Activated CD8-positive, alpha-beta T cell treated with anti-CD3 and anti-CD28 coated beads for 36 hours (primary cell): ENCODE measurements at regions not wholly inside any gene's neighbourhood (a gene's known extent, or its start where the extent isn't known, plus 50 kb on each side); places are given as distances from the start of the nearest gene placed in this dataset.

Experiments used
- ATAC-seq: fragments of 200-7000 bp; cut with Tn5 transposase; one replicate; pipeline ENCODE4 v1.10.0; 2021; ENCODE audit warnings: mild to moderate bottlenecking, moderate library complexity
- CTCF ChIA-PET: fragments of 350-600 bp; sonication (Branson Sonifier 250); formaldehyde crosslinking; loops from one replicate; lab custom pipeline; 2021; ENCODE audit warnings: antibody characterized with exemption; lab: Charles Lee
- POLR2A ChIA-PET: fragments of 350-600 bp; sonication (Branson Sonifier 250); formaldehyde crosslinking; loops from one replicate; lab custom pipeline; 2021; ENCODE audit warnings: antibody characterized with exemption; lab: Charles Lee
- DNase-seq: peaks from one replicate; pipeline ENCODE4 v3.0.0-alpha.2; 2020
- H3K27ac Mint-ChIP-seq: one replicate; pipeline ENCODE4 v1.8.0; 2021; ENCODE audit warnings: mild to moderate bottlenecking, mixed read lengths
- H3K27me3 Mint-ChIP-seq: one replicate; pipeline ENCODE4 v1.8.0; 2021; ENCODE audit warnings: mixed read lengths
- H3K36me3 Mint-ChIP-seq: one replicate; pipeline ENCODE4 v1.8.0; 2021; ENCODE audit warnings: low read depth, mixed read lengths
- H3K4me1 Mint-ChIP-seq: one replicate; pipeline ENCODE4 v1.8.0; 2021; ENCODE audit warnings: low read depth, mixed read lengths
- H3K4me3 Mint-ChIP-seq: one replicate; pipeline ENCODE4 v1.8.0; 2021; ENCODE audit warnings: mild to moderate bottlenecking, moderate library complexity, mixed read lengths
- H3K9me3 Mint-ChIP-seq: one replicate; pipeline ENCODE4 v1.8.0; 2021; ENCODE audit warnings: mixed read lengths
- intact Hi-C: fragments of 100-400 bp; cut with micrococcal nuclease; formaldehyde crosslinking; loops from one replicate; pipeline ENCODE4 v1.10.0; 2022
- TF ChIP-seq, protein P1 (sequence below): fragments of 200-600 bp; IDR thresholded peaks from one replicate; pipeline ENCODE4 v1.8.0; 2022; ENCODE audit warnings: antibody characterized with exemption, mild to moderate bottlenecking

GRCh38 chr12:131441638-131442336, 269.1 kb upstream of the SFSWAP start:
- Mint-ChIP-seq H3K27ac (no peak overlapping the region), H3K4me1 (no peaks in the 10 kb centered on the region), H3K27me3 (no peaks in the 10 kb centered on the region), H3K9me3 (no peaks in the 10 kb centered on the region), H3K36me3 (no peaks in the 10 kb centered on the region), H3K4me3 (no peak overlapping the region)
- intact Hi-C loops, result no loop called here
- ChIA-PET CTCF (no interaction called here), POLR2A (no interaction called here)
- ATAC-seq, result no peak
- no peak for DNase-seq
- TF ChIP-seq, protein P1, sequence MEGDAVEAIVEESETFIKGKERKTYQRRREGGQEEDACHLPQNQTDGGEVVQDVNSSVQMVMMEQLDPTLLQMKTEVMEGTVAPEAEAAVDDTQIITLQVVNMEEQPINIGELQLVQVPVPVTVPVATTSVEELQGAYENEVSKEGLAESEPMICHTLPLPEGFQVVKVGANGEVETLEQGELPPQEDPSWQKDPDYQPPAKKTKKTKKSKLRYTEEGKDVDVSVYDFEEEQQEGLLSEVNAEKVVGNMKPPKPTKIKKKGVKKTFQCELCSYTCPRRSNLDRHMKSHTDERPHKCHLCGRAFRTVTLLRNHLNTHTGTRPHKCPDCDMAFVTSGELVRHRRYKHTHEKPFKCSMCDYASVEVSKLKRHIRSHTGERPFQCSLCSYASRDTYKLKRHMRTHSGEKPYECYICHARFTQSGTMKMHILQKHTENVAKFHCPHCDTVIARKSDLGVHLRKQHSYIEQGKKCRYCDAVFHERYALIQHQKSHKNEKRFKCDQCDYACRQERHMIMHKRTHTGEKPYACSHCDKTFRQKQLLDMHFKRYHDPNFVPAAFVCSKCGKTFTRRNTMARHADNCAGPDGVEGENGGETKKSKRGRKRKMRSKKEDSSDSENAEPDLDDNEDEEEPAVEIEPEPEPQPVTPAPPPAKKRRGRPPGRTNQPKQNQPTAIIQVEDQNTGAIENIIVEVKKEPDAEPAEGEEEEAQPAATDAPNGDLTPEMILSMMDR, result no peak

DNA sequence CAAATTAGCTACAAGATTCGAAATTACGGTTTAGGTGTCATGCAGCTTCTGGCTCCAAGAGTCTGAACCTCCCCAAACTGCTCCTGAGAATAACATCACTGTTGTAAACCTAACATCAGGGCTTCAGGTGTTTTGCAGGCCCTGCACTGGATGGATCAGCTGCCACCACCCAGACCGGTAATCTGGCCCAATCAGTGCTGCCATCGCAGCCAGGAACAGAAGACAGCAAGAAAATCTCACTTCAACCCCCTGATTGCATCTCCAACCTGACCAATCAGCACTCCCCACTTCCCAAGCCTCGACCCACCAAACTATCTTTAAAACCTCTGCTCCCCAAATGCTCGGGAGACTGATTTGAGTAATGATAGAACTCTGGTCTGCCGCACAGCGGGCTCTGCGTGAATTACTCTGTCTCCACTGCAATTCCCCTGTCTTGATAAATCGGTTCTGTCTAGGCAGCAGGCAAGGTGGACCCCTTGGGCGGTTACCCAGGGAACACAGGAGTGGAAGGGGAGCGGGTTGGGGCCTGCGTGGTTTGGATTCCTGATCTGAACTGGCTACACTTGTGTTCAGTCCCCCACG, 268.5 kb upstream of the SFSWAP start:
- H3K27ac Mint-ChIP-seq, result no peak overlapping the region
- H3K36me3 Mint-ChIP-seq, result no peaks in the 10 kb centered on the region
- no peaks in the 10 kb centered on the region for H3K9me3 Mint-ChIP-seq
- TF ChIP-seq, protein P1, result no peak
- intact Hi-C loops, result no loop called here
- ChIA-PET CTCF (no interaction called here), POLR2A (no interaction called here)
- no peak overlapping the region for H3K4me3 Mint-ChIP-seq
- H3K27me3 Mint-ChIP-seq, result no peaks in the 10 kb centered on the region
- no peak for DNase-seq
- no peaks in the 10 kb centered on the region for H3K4me1 Mint-ChIP-seq
- ATAC-seq, result no peak

DNA sequence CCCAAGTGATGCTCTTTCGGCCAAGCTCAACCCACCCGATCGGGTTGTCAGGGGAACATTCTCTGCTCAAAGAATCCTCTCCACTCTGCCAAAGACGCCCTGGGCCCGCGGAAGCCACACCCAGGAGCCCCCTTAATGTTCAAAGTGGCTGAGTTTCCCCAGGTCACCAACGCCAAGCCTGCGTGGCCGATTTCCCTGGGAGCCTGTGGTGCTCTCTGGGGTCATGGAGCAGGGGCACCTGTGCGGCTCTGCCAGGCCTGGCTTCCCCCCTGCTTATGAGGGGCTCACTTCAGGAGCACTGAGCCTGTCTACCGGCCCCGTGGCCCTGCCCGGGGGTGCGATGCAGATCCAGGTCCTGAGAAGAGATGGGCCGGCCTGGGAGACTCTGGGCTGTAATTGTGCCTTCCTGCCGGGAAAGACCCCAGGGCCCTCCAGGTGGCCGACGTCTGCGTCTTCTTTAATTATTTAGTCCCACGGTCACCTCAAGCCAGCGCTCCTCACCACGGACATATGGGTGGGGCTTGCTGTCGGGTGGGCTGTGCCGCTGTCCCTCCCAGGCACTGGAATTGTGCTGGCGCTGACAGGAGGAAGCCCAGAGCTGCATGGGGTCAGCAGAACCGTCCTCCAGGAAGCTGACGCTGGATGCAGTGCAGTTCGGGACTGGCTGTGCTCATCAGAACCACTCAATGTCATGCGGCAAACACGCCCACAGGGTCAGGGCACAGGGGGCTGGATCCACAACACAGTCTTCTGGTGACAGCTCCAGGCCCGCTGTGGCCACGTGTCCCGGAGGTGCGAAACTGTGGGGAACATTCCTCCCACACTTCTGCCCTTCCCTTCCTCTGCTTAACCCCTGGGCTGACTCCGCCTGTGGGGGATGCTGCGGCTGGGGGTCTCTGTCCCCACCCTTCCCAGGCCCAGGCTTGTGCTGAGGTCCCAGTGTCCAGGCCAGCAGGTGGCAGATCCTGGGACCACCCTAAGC, 267.6 kb upstream of the SFSWAP start:
- Mint-ChIP-seq H3K27me3 (no peaks in the 10 kb centered on the region), H3K4me1 (no peaks in the 10 kb centered on the region), H3K9me3 (no peaks in the 10 kb centered on the region), H3K27ac (no peak overlapping the region), H3K36me3 (no peaks in the 10 kb centered on the region), H3K4me3 (no peak overlapping the region)
- ATAC-seq (no peak), DNase-seq (no peak)
- ChIA-PET POLR2A (no interaction called here), CTCF (no interaction called here)
- TF ChIP-seq, protein P1, result no peak
- intact Hi-C loops, result no loop called here

- no peaks in the 10 kb centered on the region for H3K27me3 Mint-ChIP-seq
- H3K4me3 Mint-ChIP-seq, result no peak overlapping the region
- intact Hi-C loops, result no loop called here
- no peaks in the 10 kb centered on the region for H3K4me1 Mint-ChIP-seq
- ATAC-seq, result no peak
- TF ChIP-seq, protein P1, result no peak
- no peak overlapping the region for H3K27ac Mint-ChIP-seq
- DNase-seq, result no peak
- POLR2A ChIA-PET, result no interaction called here
- CTCF ChIA-PET, result no interaction called here
- no peaks in the 10 kb centered on the region for H3K36me3 Mint-ChIP-seq
- H3K9me3 Mint-ChIP-seq, result no peaks in the 10 kb centered on the region
Measured at GRCh38 chr12:131444220-131445164, 266.4 kb upstream of the SFSWAP start.
